Stimulated activated CD8-positive, alpha-beta memory T cell treated with anti-CD3 and anti-CD28 coated beads, Interleukin-12 subunit alpha, Interleukin-12 subunit beta, amount 100 ng/mL, for 4 hours (primary cell): ENCODE measurements at regions not wholly inside any gene's neighbourhood (a gene's known extent, or its start where the extent isn't known, plus 50 kb on each side); places are given as distances from the start of the nearest gene placed in this dataset.

Experiments used
- DNase-seq: peaks from one replicate; pipeline ENCODE4 v3.0.0-alpha.2; 2020; ENCODE audit warnings: low read depth

DNA sequence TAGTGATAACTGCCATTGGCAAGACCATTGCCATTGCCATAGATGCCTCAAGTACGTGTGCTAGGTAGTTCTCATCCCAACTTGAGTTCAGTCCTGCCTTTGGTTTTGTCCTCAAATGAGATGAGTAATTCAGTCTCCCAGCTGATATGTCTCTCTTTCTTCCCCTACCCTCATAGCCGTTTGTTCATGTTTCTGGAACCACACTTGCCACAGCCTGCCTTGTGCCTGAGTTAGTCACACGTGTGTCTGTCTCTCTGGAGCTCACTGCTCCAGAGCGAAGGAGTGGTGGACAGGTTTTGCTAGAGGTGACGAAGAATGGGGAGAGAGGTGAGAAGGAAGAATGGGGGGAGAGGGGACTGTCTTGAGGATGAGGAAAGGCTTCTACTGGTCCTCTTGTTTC, 88.0 kb upstream of the IGF1R start:
- no peak for DNase-seq

DNA sequence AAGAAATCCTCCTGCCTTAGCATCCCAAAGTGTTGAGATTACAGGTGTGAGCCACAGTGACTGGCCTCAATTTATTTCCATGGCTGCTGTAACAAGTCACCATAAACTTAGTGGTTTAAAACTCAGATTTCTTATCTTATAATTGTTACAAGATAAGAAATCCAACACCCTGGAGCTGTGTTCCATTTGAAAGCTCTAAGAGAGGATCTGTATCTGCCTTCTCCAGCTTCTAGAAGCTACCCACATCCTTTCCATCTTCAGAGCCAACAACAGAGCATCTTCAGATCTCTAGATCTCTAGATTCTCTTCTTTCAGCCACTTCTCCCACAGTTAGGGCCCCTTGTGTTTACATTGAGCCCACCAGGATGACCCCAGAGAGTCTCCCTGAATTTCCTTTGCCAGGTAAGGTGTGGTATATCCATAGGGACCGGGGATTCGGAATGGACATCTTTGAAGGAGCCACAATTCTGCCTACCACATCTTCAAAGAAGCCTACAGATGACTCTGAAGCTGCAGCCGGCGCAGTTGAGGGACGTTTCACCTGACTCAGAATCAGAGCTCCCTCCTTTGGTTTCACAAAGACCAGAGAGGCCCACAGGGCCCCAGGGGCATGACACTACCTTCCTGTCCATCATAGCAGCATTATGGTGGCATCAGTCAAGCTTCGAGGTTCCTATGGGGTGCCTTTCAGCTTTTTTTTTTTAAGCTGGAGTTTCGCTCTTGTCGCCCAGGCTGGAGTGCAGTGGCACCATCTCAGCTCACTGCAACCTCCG, 87.0 kb upstream of the IGF1R start:
- DNase-seq, result no peak

DNA sequence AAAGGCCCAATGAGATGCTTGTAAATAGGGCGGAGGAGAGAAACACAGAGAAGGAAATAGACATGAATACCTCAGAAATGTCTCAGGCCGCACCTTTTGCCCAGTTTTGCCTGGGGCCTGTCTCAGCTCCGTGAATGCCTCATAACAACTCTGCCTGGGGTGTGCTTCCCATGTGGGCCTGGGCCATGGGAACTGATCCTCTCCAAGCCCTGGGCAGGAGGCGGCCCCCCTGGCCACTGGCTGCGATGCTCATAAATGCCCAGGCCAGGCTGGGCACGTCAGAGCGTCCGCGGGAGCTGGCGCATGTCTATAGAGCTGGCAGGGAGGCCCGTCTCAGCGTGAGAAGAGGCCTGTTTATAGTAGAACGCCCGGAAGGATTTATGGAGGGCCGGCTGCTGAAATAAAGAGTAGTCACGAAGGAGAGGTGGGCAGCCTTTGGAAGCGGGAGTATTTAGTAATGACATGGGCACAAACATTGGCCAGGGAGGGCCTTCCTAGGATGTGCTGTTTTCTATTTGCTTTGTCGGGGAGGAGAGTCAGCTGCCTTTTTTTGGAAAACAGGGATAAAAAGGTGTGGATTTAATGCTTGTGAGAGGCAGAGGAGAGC, 85.9 kb upstream of the IGF1R start:
- no peak for DNase-seq

DNA sequence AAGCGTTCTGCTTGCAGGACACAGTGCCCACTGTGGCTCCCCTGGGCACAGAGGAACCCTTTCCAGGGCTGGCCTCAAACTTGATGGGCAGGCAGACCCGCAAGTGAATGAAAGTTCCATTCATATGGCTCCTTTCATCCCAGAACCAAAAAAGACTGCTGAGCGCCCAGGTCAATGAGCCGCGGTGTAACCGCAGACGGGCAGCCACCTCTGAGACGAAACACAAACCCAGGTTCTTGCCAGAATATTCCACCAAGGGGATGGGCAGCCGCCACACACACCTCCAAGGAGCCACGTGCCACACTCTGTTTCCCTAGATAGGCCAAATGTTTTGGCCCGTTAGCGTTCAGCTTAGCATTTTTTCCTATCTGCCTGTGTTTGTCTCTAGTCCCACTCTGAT, 82.8 kb upstream of the IGF1R start:
- DNase-seq, result no peak

DNA sequence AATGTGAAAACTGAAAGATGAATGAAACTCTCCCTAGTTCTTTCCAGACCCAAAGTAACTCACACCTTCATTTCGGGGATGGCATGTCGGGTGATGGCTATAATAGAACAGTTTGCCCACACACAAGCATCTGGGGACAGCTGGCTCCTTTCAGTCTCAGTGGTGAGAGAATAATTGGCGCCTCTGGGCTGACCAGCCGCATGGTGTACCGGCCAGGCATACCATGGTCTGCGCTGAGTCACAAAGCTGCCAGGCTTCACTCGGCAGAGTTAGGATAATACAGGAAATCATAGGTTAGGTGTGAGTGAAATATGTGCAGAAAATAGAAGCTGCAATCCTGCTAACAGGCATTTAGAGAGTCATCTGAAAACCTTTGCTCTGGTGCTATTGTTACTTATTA, 80.4 kb upstream of the IGF1R start:
- no peak for DNase-seq

DNA sequence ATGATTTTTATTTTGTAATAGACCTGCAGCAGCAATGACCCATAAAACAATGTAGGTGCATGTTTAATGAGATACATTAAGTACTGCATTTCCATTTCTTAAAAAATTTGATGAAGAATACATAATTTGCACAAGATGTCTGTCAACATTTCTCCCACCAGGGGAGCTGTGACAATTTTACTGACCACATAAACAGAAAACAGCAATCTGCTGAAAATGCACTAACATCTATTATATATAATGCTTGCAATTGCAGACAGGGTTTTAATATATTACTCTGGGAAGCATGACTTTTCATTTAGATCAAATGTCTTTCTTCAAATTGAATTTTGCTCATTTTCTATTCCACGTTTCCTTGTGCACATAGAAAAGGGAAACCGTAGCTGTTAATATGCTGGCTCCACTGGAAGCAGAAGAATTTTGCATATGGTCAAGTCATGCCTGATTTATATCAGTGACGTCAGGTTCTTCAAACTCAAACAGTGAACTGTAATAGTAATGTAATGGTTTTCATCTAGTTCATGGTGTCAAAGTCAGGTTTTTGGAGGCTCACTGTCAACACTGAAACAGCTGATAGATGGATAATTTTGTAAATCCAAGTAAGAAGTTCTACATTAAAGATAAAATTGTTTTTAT, 79.8 kb upstream of the IGF1R start:
- no peak for DNase-seq

DNA sequence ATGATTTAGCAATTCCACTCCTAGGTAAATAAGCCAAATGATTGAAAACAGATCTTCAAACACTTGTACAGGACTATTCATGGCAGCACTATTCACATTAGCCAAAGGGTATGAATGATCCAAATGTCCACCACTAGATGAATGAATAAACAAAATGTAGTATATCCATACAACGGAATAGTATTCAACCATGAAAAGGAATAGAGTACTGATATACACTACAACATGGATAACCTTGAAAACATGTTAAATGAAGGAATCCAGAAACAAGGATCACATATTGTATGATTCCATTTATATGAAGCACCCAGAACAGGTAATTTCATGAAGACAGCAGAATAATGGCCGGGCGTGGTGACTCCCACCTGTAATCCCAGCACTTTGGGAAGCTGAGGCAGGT, 78.2 kb upstream of the IGF1R start:
- no peak for DNase-seq

DNA sequence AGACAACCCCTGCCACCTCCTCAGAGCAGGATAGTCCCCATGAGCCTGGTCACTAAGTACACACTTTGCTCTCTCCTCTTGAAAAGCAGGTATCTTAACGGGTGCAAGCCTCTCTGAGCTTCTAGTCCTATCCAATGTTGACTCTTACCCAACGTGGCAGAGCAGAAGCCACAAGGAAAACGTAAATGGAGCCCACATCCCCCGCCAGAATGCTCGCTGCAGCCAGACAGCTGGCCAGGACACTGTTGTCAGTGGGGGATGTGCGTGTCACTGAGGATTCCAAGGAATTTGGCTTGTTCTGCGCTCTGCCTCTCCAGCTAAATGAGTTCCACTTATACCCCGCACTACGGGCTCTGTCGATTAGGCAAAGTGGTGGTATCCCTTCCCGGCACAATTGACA, 67.8 kb upstream of the IGF1R start:
- DNase-seq, result no peak

DNA sequence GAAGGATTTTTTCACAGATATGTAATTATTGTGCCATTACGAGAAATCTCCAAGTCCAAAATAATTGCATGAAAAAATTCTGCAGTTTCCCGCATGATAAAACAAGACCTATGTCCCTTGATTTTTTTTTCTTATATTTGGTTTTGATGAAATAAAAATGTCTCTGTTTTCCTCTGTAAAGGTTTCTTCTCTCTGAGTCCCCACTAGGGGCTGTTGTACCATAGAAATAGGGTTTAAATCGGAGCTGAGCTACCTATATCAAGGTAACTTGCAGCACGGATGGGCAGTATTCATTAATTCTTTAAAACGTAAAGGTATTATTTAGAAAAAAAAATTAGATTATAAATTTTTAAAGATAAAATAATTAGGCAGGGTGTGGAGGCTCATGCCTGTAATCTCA, 66.6 kb upstream of the IGF1R start:
- no peak for DNase-seq

DNA sequence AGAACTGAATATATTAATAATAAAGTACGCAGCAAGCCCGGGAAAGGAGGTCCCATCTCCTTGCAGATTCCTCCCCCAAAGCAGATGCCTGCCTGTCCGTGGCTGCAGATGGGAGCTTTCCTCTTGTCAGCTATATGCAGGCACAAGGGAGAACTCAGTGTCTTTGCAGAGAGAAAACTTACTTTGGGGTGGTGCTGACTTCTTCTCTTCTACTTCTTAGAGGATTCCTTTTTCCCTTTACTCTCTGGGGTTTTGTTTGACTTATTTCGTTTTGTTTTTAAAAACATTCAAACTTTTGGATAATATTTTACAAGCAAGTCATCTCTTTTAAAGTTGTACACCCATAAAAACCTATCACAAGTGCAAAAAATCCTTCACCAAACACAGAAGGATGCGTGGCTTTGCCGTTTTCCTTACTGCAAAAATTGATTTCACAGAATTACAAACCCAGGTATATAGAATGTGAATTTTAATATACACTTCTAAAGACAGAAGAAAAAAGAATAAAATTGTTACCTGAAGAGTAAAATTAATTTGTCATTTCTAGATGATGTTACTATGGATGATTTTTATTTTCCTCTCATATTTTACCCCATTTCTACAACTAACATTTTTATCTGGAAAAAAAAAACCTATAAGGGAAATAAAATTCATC, 65.3 kb upstream of the IGF1R start:
- no peak for DNase-seq

DNA sequence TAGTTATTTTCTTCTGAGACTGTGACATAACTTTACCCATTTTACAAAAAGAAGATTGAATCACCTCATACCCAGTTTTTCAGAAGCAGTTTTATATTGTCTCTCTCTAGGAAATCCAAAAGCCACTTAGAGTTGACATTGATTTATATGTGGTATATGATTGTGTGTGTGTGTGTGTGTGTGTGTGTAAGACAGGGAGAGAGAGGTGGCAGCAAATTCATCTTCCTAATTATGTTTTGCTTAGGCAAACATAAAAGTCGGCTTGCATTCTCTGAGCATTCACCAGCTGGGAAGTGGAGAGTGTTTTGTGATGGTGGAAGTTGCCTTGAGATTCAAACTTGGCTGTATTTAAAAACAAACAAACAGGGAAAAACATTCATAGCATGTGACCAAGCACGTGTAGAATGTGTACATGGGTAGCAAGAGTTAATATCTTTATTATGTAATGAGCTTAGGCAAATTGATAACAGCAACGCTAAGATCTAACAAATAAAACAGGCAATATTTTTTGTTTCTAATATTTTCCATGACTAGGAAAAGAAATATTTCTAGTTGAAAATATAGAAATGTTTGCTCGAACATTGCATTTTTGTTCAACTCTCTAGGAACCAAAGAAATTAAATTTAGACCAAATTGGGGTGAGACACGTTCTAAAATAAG, 64.4 kb upstream of the IGF1R start:
- no peak for DNase-seq

DNA sequence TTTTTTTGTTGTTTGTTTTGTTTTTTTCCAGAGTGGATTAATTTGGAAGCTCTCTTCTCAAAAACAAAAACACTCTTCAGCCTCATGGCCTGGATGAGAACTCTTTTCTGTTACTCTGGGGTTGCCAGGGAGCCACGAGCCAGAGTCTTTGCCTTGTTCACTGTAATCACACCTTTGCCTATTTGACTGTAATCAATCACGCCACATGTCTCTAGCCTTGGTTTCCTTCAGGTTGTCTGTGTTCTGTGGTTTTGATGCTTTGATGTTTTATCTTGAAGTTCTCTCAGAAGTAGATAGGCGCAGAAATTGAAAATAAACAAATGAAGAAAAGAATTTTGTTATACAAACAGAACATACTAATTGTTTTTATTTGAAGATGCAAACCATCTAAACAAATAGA, 62.3 kb upstream of the IGF1R start:
- DNase-seq, result no peak

DNA sequence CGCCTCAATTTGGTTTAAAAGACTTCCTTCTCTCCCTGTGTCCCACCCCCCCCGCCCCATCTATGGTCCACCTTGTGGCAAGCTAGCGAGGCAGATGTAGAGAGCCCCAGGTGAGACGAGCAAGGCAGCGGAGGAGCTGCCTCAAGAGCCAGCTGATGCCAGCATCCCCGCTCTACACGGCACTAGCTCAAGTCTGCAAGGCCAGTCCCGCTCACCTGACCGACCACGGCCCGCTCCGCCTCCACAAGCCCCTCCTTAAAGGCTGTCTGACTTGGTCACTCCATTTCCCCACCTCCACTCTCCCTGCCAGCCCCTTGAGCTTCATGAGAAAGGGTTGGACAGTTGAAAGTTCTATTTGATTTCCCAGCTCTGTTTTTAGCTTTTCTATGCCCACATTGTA, 56.2 kb upstream of the IGF1R start:
- DNase-seq, result no peak

DNA sequence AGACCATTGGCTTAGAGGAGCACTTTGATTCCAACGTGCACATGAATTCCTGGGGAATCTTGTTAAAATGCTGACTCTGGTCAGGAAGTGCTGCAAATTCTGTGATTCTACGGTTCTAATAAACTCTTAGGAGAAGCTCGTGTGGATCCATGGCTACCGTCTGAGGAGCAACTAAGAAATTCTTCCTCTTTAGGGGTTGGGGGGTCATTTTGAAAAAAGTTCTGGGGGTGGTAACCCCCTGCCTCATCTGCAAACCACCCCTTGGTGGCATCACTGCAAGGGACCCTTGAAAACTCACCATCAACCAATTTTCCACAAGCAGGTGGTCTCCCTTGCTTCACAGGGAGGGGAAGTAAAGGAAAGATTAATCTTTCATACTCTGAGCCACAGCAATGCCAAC, 52.2 kb upstream of the IGF1R start:
- no peak for DNase-seq

DNA sequence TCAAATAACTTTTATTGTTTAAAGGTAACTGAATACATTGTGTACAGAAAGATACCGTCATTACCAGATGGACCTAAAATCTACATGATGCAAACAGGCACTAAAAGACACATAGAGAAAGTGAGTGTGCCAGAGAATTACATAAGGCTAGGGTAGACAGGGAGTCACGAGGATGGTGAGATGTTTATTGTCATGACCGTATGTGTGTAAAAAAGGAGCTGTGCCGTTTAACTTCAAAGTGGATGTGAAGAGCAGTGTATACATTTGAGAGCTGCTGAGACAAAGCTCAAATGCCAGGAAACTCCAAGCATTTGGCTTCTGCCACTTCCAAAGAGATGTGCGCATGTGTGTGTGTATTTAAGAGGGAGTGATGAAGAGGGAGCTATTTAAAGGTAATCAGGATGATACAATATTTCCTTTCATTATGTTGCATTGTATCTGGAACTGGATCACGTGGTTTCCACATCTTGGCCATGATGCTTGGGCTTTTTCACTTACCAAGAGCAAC, 51.4 kb upstream of the IGF1R start:
- no peak for DNase-seq

DNA sequence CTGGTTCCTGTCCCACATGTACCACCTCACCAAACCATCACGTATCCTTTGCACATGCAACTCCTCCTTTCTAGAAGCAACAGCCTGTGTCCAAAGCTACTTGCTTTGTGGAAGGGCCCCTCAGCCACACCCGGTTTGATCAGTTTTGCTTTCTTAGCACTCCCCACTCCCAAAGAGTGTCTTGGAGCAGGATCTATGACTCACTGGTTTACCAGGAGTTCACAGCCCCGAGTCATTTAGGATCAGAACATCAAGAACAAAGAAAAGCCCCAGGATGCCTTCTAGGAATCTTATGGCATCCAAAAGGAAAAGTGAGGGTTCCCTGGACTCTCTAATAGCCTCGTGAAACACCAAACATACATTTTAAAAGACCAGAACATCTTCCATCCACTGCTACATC, 50.7 kb upstream of the IGF1R start:
- no peak for DNase-seq
